CD4-positive, CD25-positive, alpha-beta regulatory T cell (primary cell): ENCODE measurements at regions not wholly inside any gene's neighbourhood (a gene's known extent, or its start where the extent isn't known, plus 50 kb on each side); places are given as distances from the start of the nearest gene placed in this dataset.

Experiments used
- ATAC-seq, 2 donors: fragments of 150-1000 bp; cut with Tn5 transposase; one replicate each; pipeline ENCODE4 v1.10.0; 2021; ENCODE audit warnings: low read depth in 2 of 2, moderate number of reproducible peaks in 2 of 2, moderate library complexity in 1 of 2
- DNase-seq, 3 donors: peaks; one replicate each; pipeline versions ENCODE4 v3.0.0 to v3.0.0-alpha.2; 2012 to 2022; ENCODE audit warnings: mixed read lengths in 1 of 3
- H3K27ac ChIP-seq: one replicate; pipeline ENCODE4 v1.7.0; 2013; ENCODE audit warnings: mild to moderate bottlenecking, low read length; ENCODE audit not compliant: insufficient read depth, poor library complexity, severe bottlenecking
- H3K27me3 ChIP-seq: one replicate; pipeline ENCODE4 v1.7.0; 2013; ENCODE audit warnings: low read length; ENCODE audit not compliant: control insufficient read depth, insufficient read depth
- H3K36me3 ChIP-seq: one replicate; pipeline ENCODE4 v1.7.0; 2013; ENCODE audit warnings: mild to moderate bottlenecking, low read length, moderate library complexity; ENCODE audit not compliant: control insufficient read depth, insufficient read depth
- H3K4me1 ChIP-seq: 2 replicates; pipeline ENCODE4 v1.7.0; 2013; ENCODE audit warnings: mild to moderate bottlenecking, low read length; ENCODE audit not compliant: insufficient read depth, control insufficient read depth, poor library complexity, severe bottlenecking
- H3K4me3 ChIP-seq: one replicate; pipeline ENCODE4 v1.7.0; 2013; ENCODE audit warnings: low read depth, mild to moderate bottlenecking, low read length, moderate library complexity
- H3K9me3 ChIP-seq, 2 experiments: 1 replicate in 1 of 2; 2 replicates in 1 of 2; pipeline ENCODE4 v1.7.0; 2013; ENCODE audit warnings: low read length in 2 of 2, mild to moderate bottlenecking in 1 of 2, moderate library complexity in 1 of 2; ENCODE audit not compliant: control insufficient read depth in 2 of 2
- H3K27ac Mint-ChIP-seq, 3 donors: one replicate each; pipeline ENCODE4 v1.8.0; 2020 to 2022; ENCODE audit warnings: mild to moderate bottlenecking in 3 of 3, mixed read lengths in 3 of 3, moderate library complexity in 2 of 3
- H3K27me3 Mint-ChIP-seq: one replicate; pipeline ENCODE4 v1.8.0; 2022; ENCODE audit warnings: mild to moderate bottlenecking, mixed read lengths
- H3K36me3 Mint-ChIP-seq: one replicate; pipeline ENCODE4 v1.8.0; 2020; ENCODE audit warnings: mixed read lengths
- H3K4me1 Mint-ChIP-seq, 4 donors: one replicate each; pipeline ENCODE4 v1.8.0; 2020 to 2022; ENCODE audit warnings: mixed read lengths in 4 of 4, mild to moderate bottlenecking in 1 of 4
- H3K4me3 Mint-ChIP-seq, 4 donors: one replicate each; pipeline ENCODE4 v1.8.0; 2020 to 2022; ENCODE audit warnings: mild to moderate bottlenecking in 4 of 4, mixed read lengths in 4 of 4, moderate library complexity in 3 of 4
- H3K9me3 Mint-ChIP-seq, 7 donors: one replicate each; pipeline ENCODE4 v1.8.0; 2020 to 2022; ENCODE audit warnings: mixed read lengths in 7 of 7, mild to moderate bottlenecking in 3 of 7, moderate library complexity in 2 of 7

DNA sequence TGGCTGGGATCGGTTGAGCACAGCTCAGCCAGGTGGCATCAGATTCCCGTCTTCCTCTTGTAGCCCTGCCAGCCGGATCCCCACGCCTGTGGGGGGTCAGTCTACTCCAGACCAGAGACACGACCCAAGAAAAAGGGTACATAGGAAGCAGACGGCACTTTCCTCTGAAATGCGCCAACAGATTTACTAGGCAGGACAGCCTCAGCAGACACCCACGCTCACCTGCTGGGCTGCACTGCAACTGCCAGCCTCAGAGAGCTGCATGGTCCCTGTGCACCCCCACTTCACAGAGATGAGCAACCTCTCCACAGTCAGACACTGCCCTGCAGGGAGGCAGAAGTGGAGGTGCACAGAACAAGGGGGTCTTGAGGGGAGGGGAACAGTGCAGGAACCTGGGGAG is 75.7 kb upstream of the OTOS start:
- H3K4me3 ChIP-seq, result no peak overlapping the region
- Mint-ChIP-seq H3K4me3 (no peak overlapping the region), H3K9me3 (no peaks in the 10 kb centered on the region), H3K27me3 (peaks cover 4% of the 10 kb centered on the region), H3K36me3 (no peaks in the 10 kb centered on the region), H3K27ac (no peak overlapping the region), H3K4me1 (no peaks in the 10 kb centered on the region)
- no peaks in the 10 kb centered on the region for H3K36me3 ChIP-seq
- H3K9me3 ChIP-seq, result no peaks in the 10 kb centered on the region
- ATAC-seq, result no peak
- H3K27ac ChIP-seq, result no peak overlapping the region
- no peaks in the 10 kb centered on the region for H3K4me1 ChIP-seq
- no peak for DNase-seq
- no peaks in the 10 kb centered on the region for H3K27me3 ChIP-seq

DNA sequence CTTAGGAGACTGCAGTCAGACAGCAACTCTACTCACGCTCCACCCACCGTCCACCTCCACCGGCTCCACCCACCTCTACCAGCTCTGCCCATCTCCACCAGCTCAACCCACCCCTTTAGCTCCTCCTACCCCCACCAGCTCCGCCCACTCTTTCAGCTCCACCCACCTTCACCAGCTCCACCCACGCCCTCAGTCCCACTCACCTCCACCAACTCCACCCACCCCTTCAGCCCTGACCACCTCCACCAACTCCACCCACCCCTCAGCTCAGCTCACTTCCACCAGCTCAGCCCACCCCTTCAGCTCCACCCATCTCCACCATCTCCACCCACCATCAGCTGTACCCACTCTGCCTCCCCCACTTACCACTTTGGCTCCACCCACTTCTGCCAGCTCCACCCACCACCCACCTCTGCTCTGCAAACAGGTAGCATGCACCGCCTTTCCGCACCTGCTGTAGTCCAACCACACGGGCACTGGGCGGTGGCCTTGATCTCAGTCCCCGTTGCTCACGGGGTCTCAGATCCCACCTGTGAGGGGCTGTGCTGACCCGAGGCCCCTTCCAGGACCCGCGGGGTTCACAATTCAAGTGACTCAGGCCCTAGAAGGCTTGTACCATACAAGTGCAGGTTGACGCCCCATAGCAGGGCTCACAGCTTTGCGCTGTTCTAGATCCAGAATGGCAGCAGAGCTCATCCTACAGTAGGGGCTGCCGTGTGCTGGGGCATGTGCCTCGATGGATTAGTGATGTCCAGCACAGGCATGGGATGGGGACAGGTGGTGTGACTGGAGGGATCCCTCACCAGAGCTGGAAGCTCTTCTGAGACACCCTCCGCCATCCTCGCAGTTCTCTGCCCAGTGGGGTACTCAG is 77.2 kb upstream of the OTOS start:
- Mint-ChIP-seq H3K27ac (no peak overlapping the region), H3K36me3 (no peaks in the 10 kb centered on the region), H3K4me1 (no peaks in the 10 kb centered on the region), H3K4me3 (no peak overlapping the region), H3K9me3 (no peaks in the 10 kb centered on the region), H3K27me3 (peaks cover 2% of the 10 kb centered on the region)
- Histone ChIP-seq H3K36me3 (no peaks in the 10 kb centered on the region), H3K4me1 (no peaks in the 10 kb centered on the region), H3K4me3 (no peak overlapping the region), H3K27ac (no peak overlapping the region), H3K27me3 (no peaks in the 10 kb centered on the region), H3K9me3 (no peaks in the 10 kb centered on the region)
- ATAC-seq (no peak), DNase-seq (no peak)

DNA sequence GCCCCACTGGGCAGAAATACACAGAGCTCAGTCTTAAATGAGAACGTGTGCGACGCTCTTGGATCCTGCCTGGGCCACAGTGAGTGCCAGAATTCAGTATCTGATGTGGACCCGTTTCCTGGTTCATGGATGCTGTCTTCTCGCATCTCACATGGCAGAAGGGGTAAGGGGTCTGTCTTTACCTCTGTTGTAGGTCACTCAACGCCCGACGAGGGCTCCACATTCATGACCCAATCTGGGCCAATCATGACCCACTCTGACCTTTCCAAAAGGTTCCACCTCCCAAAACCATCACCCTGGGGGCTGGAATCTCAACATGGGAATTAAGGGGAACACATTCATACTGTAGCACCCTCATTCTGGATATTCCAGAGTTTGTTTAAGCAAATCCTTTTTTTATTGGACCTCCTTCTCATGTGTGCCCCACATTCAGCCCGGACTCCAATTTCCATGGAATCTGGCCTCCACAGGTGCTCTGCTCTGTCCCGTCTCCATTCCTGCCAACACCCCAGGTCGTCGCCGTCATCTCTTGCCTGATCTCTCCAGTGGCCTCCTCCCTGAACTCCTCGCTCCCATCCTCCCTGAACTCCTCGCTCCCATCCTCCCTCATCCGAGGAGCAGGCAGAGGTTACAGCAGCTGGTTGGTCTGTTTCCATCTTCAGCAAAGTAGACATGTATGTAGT is 78.9 kb upstream of the OTOS start:
- Mint-ChIP-seq H3K27ac (no peak overlapping the region), H3K27me3 (peaks cover 5% of the 10 kb centered on the region), H3K36me3 (no peaks in the 10 kb centered on the region), H3K9me3 (no peaks in the 10 kb centered on the region), H3K4me1 (no peaks in the 10 kb centered on the region), H3K4me3 (no peak overlapping the region)
- no peaks in the 10 kb centered on the region for H3K4me1 ChIP-seq
- H3K27me3 ChIP-seq, result no peaks in the 10 kb centered on the region
- no peaks in the 10 kb centered on the region for H3K9me3 ChIP-seq
- no peak overlapping the region for H3K4me3 ChIP-seq
- no peak for ATAC-seq
- no peak for DNase-seq
- no peak overlapping the region for H3K27ac ChIP-seq
- no peaks in the 10 kb centered on the region for H3K36me3 ChIP-seq

DNA sequence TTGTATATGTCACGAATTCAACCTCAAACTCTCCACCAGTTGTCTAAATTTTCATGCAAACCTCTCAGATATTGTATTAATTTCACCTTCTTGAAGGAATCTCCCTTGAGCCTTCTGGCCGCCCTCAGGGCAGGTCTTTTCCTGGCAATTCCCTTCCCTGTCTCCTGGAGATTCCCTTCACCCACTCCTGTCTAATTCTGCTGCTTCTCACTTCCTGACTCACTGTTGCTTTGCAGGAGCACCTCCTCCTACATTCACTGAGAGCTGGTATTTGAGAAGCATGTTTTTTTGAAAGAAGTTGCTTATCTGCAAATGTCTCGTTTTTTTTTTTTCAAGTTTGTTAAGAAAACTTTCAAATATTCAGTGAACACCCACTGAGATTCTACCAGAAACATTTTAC is 79.9 kb upstream of the OTOS start:
- H3K9me3 ChIP-seq, result no peaks in the 10 kb centered on the region
- Mint-ChIP-seq H3K27ac (no peak overlapping the region), H3K27me3 (peaks cover 5% of the 10 kb centered on the region), H3K4me1 (no peaks in the 10 kb centered on the region), H3K9me3 (no peaks in the 10 kb centered on the region), H3K36me3 (no peaks in the 10 kb centered on the region), H3K4me3 (no peak overlapping the region)
- H3K4me3 ChIP-seq, result no peak overlapping the region
- ATAC-seq (no peak), DNase-seq (no peak)
- no peaks in the 10 kb centered on the region for H3K4me1 ChIP-seq
- no peaks in the 10 kb centered on the region for H3K36me3 ChIP-seq
- no peak overlapping the region for H3K27ac ChIP-seq
- H3K27me3 ChIP-seq, result no peaks in the 10 kb centered on the region

DNA sequence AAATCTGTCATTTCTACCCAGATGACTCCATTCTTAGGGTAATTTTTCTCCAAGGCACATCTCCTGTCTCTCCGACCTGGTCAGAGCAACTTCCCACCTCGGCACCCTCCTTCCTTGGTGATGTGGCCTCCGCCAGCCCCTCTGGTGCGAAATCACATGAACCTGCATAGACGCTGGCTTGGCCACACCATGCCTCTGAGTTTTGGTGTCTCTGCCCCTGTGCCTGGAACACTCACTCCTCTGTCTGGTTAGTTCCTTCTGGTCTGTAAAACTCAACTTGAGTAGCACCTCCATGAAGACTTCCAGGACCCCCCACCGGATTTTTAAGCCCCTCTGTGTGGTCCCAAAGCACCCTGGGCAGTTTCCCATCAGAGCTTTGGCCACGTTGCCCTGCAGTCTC is 83.2 kb upstream of the OTOS start:
- H3K4me1 Mint-ChIP-seq, result peaks cover 0 to 4% (median 0%) of the 10 kb centered on the region in 4 donors
- no peaks in the 10 kb centered on the region for H3K36me3 Mint-ChIP-seq
- Histone ChIP-seq H3K9me3 (peaks cover 0 to 4% of the 10 kb centered on the region in 2 experiments), H3K4me3 (no peak overlapping the region), H3K27ac (no peak overlapping the region), H3K4me1 (no peaks in the 10 kb centered on the region), H3K36me3 (no peaks in the 10 kb centered on the region), H3K27me3 (peaks cover 6% of the 10 kb centered on the region)
- no peak overlapping the region for H3K27ac Mint-ChIP-seq
- no peak overlapping the region for H3K4me3 Mint-ChIP-seq
- H3K27me3 Mint-ChIP-seq, result peaks cover 10% of the 10 kb centered on the region
- peaks cover 0 to 12% (median 2%) of the 10 kb centered on the region in 7 donors for H3K9me3 Mint-ChIP-seq
- ATAC-seq (no peak), DNase-seq (no peak)

DNA sequence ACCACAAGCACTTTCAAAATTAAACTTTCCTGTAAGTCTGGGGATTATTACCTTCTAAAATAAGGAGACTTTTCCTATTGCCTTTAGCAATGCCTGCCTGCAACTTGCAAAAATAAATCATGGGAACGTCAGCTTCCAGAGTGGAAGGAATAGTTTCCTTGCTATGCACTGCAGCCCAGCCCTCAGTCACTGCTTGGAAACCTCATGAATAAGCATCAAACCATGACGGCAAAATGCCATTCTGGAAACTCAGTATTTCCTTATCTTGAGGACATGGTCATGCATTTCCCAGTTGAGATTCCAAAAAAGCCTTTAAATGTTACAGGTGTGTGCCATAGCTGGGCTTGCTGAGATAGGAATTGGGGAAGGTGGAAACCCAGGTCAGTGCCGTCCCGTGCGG is 84.2 kb upstream of the OTOS start:
- H3K27ac ChIP-seq, result no peak overlapping the region
- no peak overlapping the region for H3K4me3 Mint-ChIP-seq
- no peak overlapping the region for H3K27ac Mint-ChIP-seq
- H3K27me3 Mint-ChIP-seq, result peaks cover 20% of the 10 kb centered on the region
- DNase-seq (no peak), ATAC-seq (no peak)
- no peaks in the 10 kb centered on the region for H3K36me3 ChIP-seq
- peaks cover 5 to 13% of the 10 kb centered on the region in 2 experiments for H3K9me3 ChIP-seq
- peaks cover 6% of the 10 kb centered on the region for H3K27me3 ChIP-seq
- H3K4me3 ChIP-seq, result no peak overlapping the region
- peaks cover 0 to 15% (median 4%) of the 10 kb centered on the region in 7 donors for H3K9me3 Mint-ChIP-seq
- no peaks in the 10 kb centered on the region for H3K36me3 Mint-ChIP-seq
- H3K4me1 Mint-ChIP-seq, result peaks cover 0 to 4% (median 0%) of the 10 kb centered on the region in 4 donors
- H3K4me1 ChIP-seq, result no peaks in the 10 kb centered on the region

DNA sequence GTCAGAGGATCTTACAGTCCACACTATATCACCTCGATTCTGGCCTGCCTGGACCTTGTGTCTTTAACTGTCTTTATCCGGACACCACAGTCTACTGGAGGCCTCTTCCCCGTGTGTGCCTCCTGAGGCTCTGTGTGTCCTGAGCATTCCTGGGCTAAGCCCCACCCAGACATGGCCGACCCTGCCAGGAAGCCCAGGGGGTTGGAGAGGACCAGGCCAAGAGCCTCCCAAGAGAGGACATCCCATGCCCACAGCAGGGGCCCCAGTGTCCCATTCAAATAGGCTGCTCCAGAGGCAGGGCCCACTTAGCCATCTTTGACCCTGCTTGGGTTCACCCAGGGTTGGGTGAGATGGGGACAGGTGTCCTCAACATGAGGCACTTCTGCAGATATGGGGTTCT is 84.7 kb upstream of the OTOS start:
- ATAC-seq, result no peak
- Histone ChIP-seq H3K36me3 (no peaks in the 10 kb centered on the region), H3K4me3 (no peak overlapping the region), H3K27ac (no peak overlapping the region), H3K9me3 (peaks cover 5 to 13% of the 10 kb centered on the region in 2 experiments), H3K27me3 (peaks cover 6% of the 10 kb centered on the region), H3K4me1 (no peaks in the 10 kb centered on the region)
- no peak for DNase-seq
- peaks cover 0 to 20% (median 4%) of the 10 kb centered on the region in 7 donors for H3K9me3 Mint-ChIP-seq
- no peak overlapping the region for H3K27ac Mint-ChIP-seq
- H3K4me3 Mint-ChIP-seq, result no peak overlapping the region
- peaks cover 0 to 4% (median 0%) of the 10 kb centered on the region in 4 donors for H3K4me1 Mint-ChIP-seq
- H3K27me3 Mint-ChIP-seq, result peaks cover 25% of the 10 kb centered on the region
- H3K36me3 Mint-ChIP-seq, result no peaks in the 10 kb centered on the region
